IMR-90 (cell line): ENCODE measurements at regions not wholly inside any gene's neighbourhood (a gene's known extent, or its start where the extent isn't known, plus 50 kb on each side); places are given as distances from the start of the nearest gene placed in this dataset.

Source experiments
- ATAC-seq: fragments of 200-7000 bp; cut with Tn5 transposase; 2 replicates; pipeline ENCODE4 v1.9.1; 2020; ENCODE audit warnings: low read depth, mild to moderate bottlenecking, moderate library complexity
- BruUV-seq: library from RNA; stranded (reverse); fragments of 400-500 nt; replicated peaks from 2 replicates; lab custom pipeline; 2021; lab: Mats Ljungman, UMichigan
- CTCF ChIA-PET: fragments of 300-600 bp; formaldehyde crosslinking; extraction: SDS; loops from one replicate; lab custom pipeline; 2021; ENCODE audit warnings: antibody characterized with exemption; lab: Yijun Ruan, JAX
- POLR2A ChIA-PET: fragments of 300-600 bp; sonication (Branson Sonifier 250); formaldehyde crosslinking; loops from one replicate; lab custom pipeline; 2022; ENCODE audit warnings: antibody characterized with exemption; ENCODE audit not compliant: unreplicated experiment; lab: Charles Lee
- DNase-seq: peaks from one replicate; pipeline ENCODE4 v3.0.0; 2013
- H2AFZ ChIP-seq: replicated peaks from 2 replicates; pipeline ENCODE3; 2013; ENCODE audit warnings: low read length, mild to moderate bottlenecking; ENCODE audit not compliant: poor library complexity
- H2AK5ac ChIP-seq: 2 replicates; pipeline ENCODE4 v1.6.1; 2013; ENCODE audit warnings: low read depth, low read length, inconsistent platforms
- H2AK9ac ChIP-seq: replicated peaks from 2 replicates; pipeline ENCODE3; 2013; ENCODE audit warnings: mild to moderate bottlenecking, low read depth, low read length, moderate library complexity; ENCODE audit not compliant: poor library complexity
- H2BK120ac ChIP-seq: 2 replicates; pipeline ENCODE4 v1.6.1; 2013; ENCODE audit warnings: low read depth, low read length, inconsistent platforms
- H2BK15ac ChIP-seq: 3 replicates; pipeline ENCODE4 v1.6.1; 2013; ENCODE audit warnings: low read depth, low read length, inconsistent platforms
- H2BK20ac ChIP-seq: 2 replicates; pipeline ENCODE4 v1.6.1; 2013; ENCODE audit warnings: low read depth, mild to moderate bottlenecking, inconsistent platforms, low read length, moderate library complexity
- H2BK5ac ChIP-seq: 2 replicates; pipeline ENCODE4 v1.6.1; 2013; ENCODE audit warnings: mild to moderate bottlenecking, low read depth, low read length, inconsistent platforms; ENCODE audit not compliant: poor library complexity, severe bottlenecking
- H3K14ac ChIP-seq: replicated peaks from 2 replicates; pipeline ENCODE4 v1.6.1; 2013; ENCODE audit warnings: low read depth, low read length, inconsistent platforms
- H3K18ac ChIP-seq: 2 replicates; pipeline ENCODE4 v1.6.1; 2013; ENCODE audit warnings: low read depth, low read length, control low read depth
- H3K23ac ChIP-seq: 2 replicates; pipeline ENCODE4 v1.6.1; 2013; ENCODE audit warnings: low read depth, low read length, inconsistent platforms
- H3K27ac ChIP-seq: 2 replicates; pipeline ENCODE4 v1.5.1; 2013; ENCODE audit warnings: mild to moderate bottlenecking, control low read depth, low read length; ENCODE audit not compliant: insufficient read depth
- H3K27me3 ChIP-seq: 2 replicates; pipeline ENCODE4 v1.6.1; 2013; ENCODE audit warnings: low read length; ENCODE audit not compliant: control insufficient read depth, insufficient read depth
- H3K36me3 ChIP-seq: 2 replicates; pipeline ENCODE4 v1.6.1; 2013; ENCODE audit warnings: low read length, mixed read lengths; ENCODE audit not compliant: control insufficient read depth, insufficient read depth
- H3K4ac ChIP-seq: 2 replicates; pipeline ENCODE4 v1.6.1; 2013; ENCODE audit warnings: low read depth, low read length, inconsistent platforms
- H3K4me1 ChIP-seq: 2 replicates; pipeline ENCODE4 v1.6.1; 2013; ENCODE audit warnings: low read length, mixed read lengths; ENCODE audit not compliant: control insufficient read depth, insufficient read depth
- H3K4me2 ChIP-seq: 2 replicates; pipeline ENCODE4 v1.6.1; 2013; ENCODE audit warnings: low read depth, mild to moderate bottlenecking, control low read depth, low read length, moderate library complexity
- H3K4me3 ChIP-seq: 2 replicates; pipeline ENCODE4 v1.5.1; 2013; ENCODE audit warnings: low read depth, mild to moderate bottlenecking, control low read depth, low read length, moderate library complexity; ENCODE audit not compliant: insufficient read depth
- H3K56ac ChIP-seq: 2 replicates; pipeline ENCODE4 v1.6.1; 2013; ENCODE audit warnings: low read length, inconsistent platforms; ENCODE audit not compliant: insufficient read depth; ENCODE audit errors: extremely low read depth
- H3K79me1 ChIP-seq, 2 experiments: 2 replicates each; pipeline ENCODE4 v1.6.1; 2013; ENCODE audit warnings: low read length in 2 of 2, inconsistent platforms in 1 of 2, low read depth in 1 of 2
- H3K9ac ChIP-seq: 2 replicates; pipeline ENCODE4 v1.6.1; 2013; ENCODE audit warnings: low read depth, low read length, control low read depth
- H3K9me1 ChIP-seq: 2 replicates; pipeline ENCODE4 v1.6.1; 2013; ENCODE audit warnings: low read length, inconsistent platforms; ENCODE audit not compliant: insufficient read depth
- H3K9me3 ChIP-seq: 2 replicates; pipeline ENCODE4 v1.6.1; 2013; ENCODE audit warnings: low read length; ENCODE audit not compliant: control insufficient read depth, insufficient read depth
- H4K20me1 ChIP-seq: 2 replicates; pipeline ENCODE4 v1.6.1; 2013; ENCODE audit warnings: low read length, inconsistent platforms; ENCODE audit not compliant: insufficient read depth
- H4K5ac ChIP-seq: 2 replicates; pipeline ENCODE4 v1.6.1; 2013; ENCODE audit warnings: mild to moderate bottlenecking, low read depth, low read length, control low read depth
- H4K8ac ChIP-seq, 2 experiments: 2 replicates each; pipeline ENCODE4 v1.6.1; 2013; ENCODE audit warnings: low read depth in 2 of 2, low read length in 2 of 2, control low read depth in 1 of 2, inconsistent platforms in 1 of 2
- H4K91ac ChIP-seq: 2 replicates; pipeline ENCODE4 v1.6.1; 2013; ENCODE audit warnings: low read depth, low read length, inconsistent platforms; ENCODE audit not compliant: insufficient read depth
- BHLHE40 ChIP-seq: fragments of 150-350 bp; IDR thresholded peaks from 2 replicates; pipeline ENCODE4 v1.6.1; 2016; ENCODE audit warnings: mild to moderate bottlenecking, low read depth, low read length
- CEBPB ChIP-seq: IDR thresholded peaks from 2 replicates; pipeline ENCODE4 v1.6.1; 2012; ENCODE audit warnings: low read depth, low read length, improper control_type of control experiment
- CHD1 ChIP-seq: IDR thresholded peaks from 2 replicates; pipeline ENCODE4 v1.6.1; 2012; ENCODE audit warnings: low read depth, low read length, improper control_type of control experiment
- ELK1 ChIP-seq: fragments of 150-350 bp; IDR thresholded peaks from 2 replicates; pipeline ENCODE4 v1.6.1; 2016; ENCODE audit warnings: low read depth, mild to moderate bottlenecking, low read length, moderate library complexity, borderline replicate concordance
- FOS ChIP-seq: fragments of 150-350 bp; IDR thresholded peaks from 2 replicates; pipeline ENCODE4 v1.6.1; 2016; ENCODE audit warnings: low read depth, low read length
- MAFK ChIP-seq: IDR thresholded peaks from 2 replicates; pipeline ENCODE4 v1.6.1; 2012; ENCODE audit warnings: low read depth, low read length, improper control_type of control experiment
- MAZ ChIP-seq: IDR thresholded peaks from 2 replicates; pipeline ENCODE4 v1.6.1; 2012; ENCODE audit warnings: low read depth, mild to moderate bottlenecking, low read length, improper control_type of control experiment, moderate library complexity, borderline replicate concordance
- MXI1 ChIP-seq: IDR thresholded peaks from 2 replicates; pipeline ENCODE4 v1.6.1; 2012; ENCODE audit warnings: low read depth, mild to moderate bottlenecking, low read length, moderate library complexity, borderline replicate concordance
- NFE2L2 ChIP-seq: fragments of 150-350 bp; IDR thresholded peaks from 2 replicates; pipeline ENCODE4 v1.6.1; 2016; ENCODE audit warnings: low read depth, mild to moderate bottlenecking, low read length
- POLR2A ChIP-seq: IDR thresholded peaks from 2 replicates; pipeline ENCODE4 v1.6.1; 2012; ENCODE audit warnings: mild to moderate bottlenecking, low read depth, low read length
- RAD21 ChIP-seq: IDR thresholded peaks from 2 replicates; pipeline ENCODE4 v1.6.1; 2012; ENCODE audit warnings: low read length, improper control_type of control experiment
- RCOR1 ChIP-seq: IDR thresholded peaks from 2 replicates; pipeline ENCODE4 v1.6.1; 2012; ENCODE audit warnings: mild to moderate bottlenecking, low read length, improper control_type of control experiment; ENCODE audit not compliant: insufficient replicate concordance
- RFX5 ChIP-seq: IDR thresholded peaks from 2 replicates; pipeline ENCODE4 v1.8.0; 2012; ENCODE audit warnings: low read depth, mild to moderate bottlenecking, low read length, moderate library complexity
- SMC3 ChIP-seq: fragments of 150-350 bp; IDR thresholded peaks from 2 replicates; pipeline ENCODE4 v1.6.1; 2016; ENCODE audit warnings: low read depth, mild to moderate bottlenecking, antibody characterized with exemption, low read length, moderate library complexity
- WGBS, 2 experiments: methylation state at CpG; one replicate each; pipeline versions ENCODE4 v1.1.5 to v1.1.7; 2013; ENCODE audit warnings: missing lambda C conversion rate in 2 of 2; ENCODE audit not compliant: insufficient read length in 1 of 2; ENCODE audit errors: extremely low coverage in 2 of 2; 5-methylcytosine and 5-hydroxymethylcytosine counted together
- dilution Hi-C: fragments of 300-500 bp; cut with HindIII; formaldehyde crosslinking; loops from one replicate; pipeline ENCODE4 v1.14.3; 2018; ENCODE audit warnings: low sequenced_read_pairs; ENCODE audit not compliant: unreplicated experiment
- in situ Hi-C: fragments of 300-500 bp; cut with MboI; formaldehyde crosslinking; loops from 3 replicates; pipeline ENCODE4 v1.14.3; 2019; ENCODE audit warnings: low sequenced_read_pairs, inconsistent platforms, mixed read lengths
- intact Hi-C: fragments of 100-400 bp; cut with micrococcal nuclease; formaldehyde crosslinking; loops from 2 replicates; pipeline ENCODE4 v1.10.0; 2022
- TF ChIP-seq, protein P1 (sequence below): fragments of 150-350 bp; IDR thresholded peaks from 2 replicates; pipeline ENCODE4 v1.6.1; 2017; ENCODE audit warnings: mild to moderate bottlenecking, antibody characterized with exemption, low read length, low read depth
- TF ChIP-seq, protein P2 (sequence below): conservative IDR thresholded peaks from 2 replicates; pipeline ENCODE4 v1.5.1; 2012; ENCODE audit warnings: mild to moderate bottlenecking, low read depth, low read length, improper control_type of control experiment

DNA sequence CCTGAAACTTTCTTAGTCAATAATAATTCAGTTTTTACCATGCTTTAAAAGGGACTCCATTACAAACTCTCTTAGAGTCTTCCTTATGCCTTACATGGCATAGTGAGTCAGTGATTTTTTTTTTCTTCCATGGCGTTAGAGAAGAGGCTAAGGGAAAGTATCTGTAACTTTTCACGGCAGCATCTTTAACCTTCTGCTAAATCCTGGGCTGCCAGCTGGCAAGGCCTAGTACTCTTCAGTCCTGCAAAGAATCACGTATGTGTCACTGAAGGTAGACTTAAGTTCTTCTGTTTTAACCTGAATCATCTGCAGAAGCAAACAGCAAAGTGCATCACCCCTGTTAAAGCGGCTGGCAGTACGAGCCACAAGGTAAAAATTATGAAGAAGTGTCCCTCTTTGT is 286.3 kb upstream of the FN1 start:
- H4K91ac ChIP-seq: no peak overlapping the region
- TF ChIP-seq FOS (no peak), ELK1 (no peak), NFE2L2 (no peak), MAFK (no peak), MAZ (no peak), RFX5 (no peak), RCOR1 (no peak), RAD21 (no peak), SMC3 (no peak), POLR2A (no peak), MXI1 (no peak), CHD1 (no peak), CEBPB (no peak), BHLHE40 (no peak)
- TF ChIP-seq, protein P1, sequence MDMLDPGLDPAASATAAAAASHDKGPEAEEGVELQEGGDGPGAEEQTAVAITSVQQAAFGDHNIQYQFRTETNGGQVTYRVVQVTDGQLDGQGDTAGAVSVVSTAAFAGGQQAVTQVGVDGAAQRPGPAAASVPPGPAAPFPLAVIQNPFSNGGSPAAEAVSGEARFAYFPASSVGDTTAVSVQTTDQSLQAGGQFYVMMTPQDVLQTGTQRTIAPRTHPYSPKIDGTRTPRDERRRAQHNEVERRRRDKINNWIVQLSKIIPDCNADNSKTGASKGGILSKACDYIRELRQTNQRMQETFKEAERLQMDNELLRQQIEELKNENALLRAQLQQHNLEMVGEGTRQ: no peak
- TF ChIP-seq, protein P2, sequence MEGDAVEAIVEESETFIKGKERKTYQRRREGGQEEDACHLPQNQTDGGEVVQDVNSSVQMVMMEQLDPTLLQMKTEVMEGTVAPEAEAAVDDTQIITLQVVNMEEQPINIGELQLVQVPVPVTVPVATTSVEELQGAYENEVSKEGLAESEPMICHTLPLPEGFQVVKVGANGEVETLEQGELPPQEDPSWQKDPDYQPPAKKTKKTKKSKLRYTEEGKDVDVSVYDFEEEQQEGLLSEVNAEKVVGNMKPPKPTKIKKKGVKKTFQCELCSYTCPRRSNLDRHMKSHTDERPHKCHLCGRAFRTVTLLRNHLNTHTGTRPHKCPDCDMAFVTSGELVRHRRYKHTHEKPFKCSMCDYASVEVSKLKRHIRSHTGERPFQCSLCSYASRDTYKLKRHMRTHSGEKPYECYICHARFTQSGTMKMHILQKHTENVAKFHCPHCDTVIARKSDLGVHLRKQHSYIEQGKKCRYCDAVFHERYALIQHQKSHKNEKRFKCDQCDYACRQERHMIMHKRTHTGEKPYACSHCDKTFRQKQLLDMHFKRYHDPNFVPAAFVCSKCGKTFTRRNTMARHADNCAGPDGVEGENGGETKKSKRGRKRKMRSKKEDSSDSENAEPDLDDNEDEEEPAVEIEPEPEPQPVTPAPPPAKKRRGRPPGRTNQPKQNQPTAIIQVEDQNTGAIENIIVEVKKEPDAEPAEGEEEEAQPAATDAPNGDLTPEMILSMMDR: no peak
- H3K4me1 ChIP-seq: peaks cover 12% of the 10 kb centered on the region
- H2BK20ac ChIP-seq: peak overlapping the region; percentile 73
- H3K79me1 ChIP-seq: no peaks in the 10 kb centered on the region
- 0 out of 2 replicates have a peak overlapping the region, but pooled peaks have one; percentile 36 for H3K23ac ChIP-seq
- H2BK5ac ChIP-seq: peak overlapping the region; percentile 60
- H3K27ac ChIP-seq: no peak overlapping the region
- peak overlapping the region in 1 of 2 experiments; percentile 74; a peak in 2 of 4 replicates for H4K8ac ChIP-seq
- no peaks in the 10 kb centered on the region for H3K36me3 ChIP-seq
- DNase-seq: peak; percentile 33
- 78% methylated on average over 2 of the region's 5 CpGs; no CpG with 5 or more reads in 1 of the 2 experiments for WGBS, 2 experiments
- in situ Hi-C loops: no loop called here
- H3K4ac ChIP-seq: no peak overlapping the region; the same call in 1 of the 2 replicates
- H4K20me1 ChIP-seq: no peaks in the 10 kb centered on the region
- peak overlapping the region; percentile 59; the same call in 1 of the 2 replicates for H4K5ac ChIP-seq
- H3K18ac ChIP-seq: peak overlapping the region; percentile 89; the same call in 1 of the 2 replicates
- H3K14ac ChIP-seq: peak overlapping the region; percentile 22; the same call in 1 of the 2 replicates
- no peaks in the 10 kb centered on the region for H3K27me3 ChIP-seq
- H3K4me3 ChIP-seq: no peak overlapping the region
- no peak overlapping the region for H3K4me2 ChIP-seq
- H3K9ac ChIP-seq: no peak overlapping the region
- H2AFZ ChIP-seq: peak overlapping the region; percentile 73
- H3K56ac ChIP-seq: no peak overlapping the region
- intact Hi-C loops: no loop called here
- no peak for ATAC-seq
- H3K9me1 ChIP-seq: no peaks in the 10 kb centered on the region
- H2AK9ac ChIP-seq: no peak overlapping the region
- H3K9me3 ChIP-seq: no peaks in the 10 kb centered on the region
- H2BK120ac ChIP-seq: peak overlapping the region; percentile 51; the same call in 1 of the 2 replicates
- peak overlapping the region; percentile 76; the same call in 1 of the 2 replicates for H2AK5ac ChIP-seq
- no TSS peak for BruUV-seq
- H2BK15ac ChIP-seq: peak overlapping the region; percentile 30; the same call in 1 of the 3 replicates
- ChIA-PET CTCF (no interaction called here), POLR2A (no interaction called here)
- dilution Hi-C loops: no loop called here
